Kasumi-1 (cell line): ENCODE measurements at regions not wholly inside any gene's neighbourhood (a gene's known extent, or its start where the extent isn't known, plus 50 kb on each side); places are given as distances from the start of the nearest gene placed in this dataset.
A peak's percentile ranks its signal among the peaks of the same experiment; 100 is the strongest.
"Not testable (repeated sequence)": the region's sequence is repeated elsewhere in the genome, so short reads cannot be mapped to it uniquely, and the experiment has no call there.

Experiments
- DNase-seq, 2 experiments: peaks; one replicate each; lab custom pipeline; 2025; lab: John Stamatoyannopoulos, UW

GRCh38 chr9:86614871-86615849 lies 260.9 kb upstream of the TUT7 start:
- peak; percentile 10 to 42 for DNase-seq

DNA sequence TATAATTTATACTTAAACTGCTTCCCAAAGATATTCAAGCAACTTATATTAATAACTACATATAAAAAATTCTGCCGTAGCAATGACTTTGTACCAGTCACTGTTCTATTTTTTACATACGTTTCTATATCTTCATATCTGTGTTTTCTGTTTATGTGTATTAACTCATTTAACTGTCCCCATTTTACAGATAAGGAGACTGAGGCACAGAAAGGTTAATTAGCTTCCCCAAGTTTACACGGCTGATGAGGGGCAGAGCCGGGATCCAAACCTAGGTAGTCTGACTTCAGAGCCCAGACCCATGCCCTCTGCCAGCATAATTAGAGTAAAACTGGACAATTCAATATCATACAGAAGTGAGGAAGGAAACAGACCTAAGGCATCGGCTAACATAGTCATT lies 259.7 kb upstream of the TUT7 start:
- no peak for DNase-seq

DNA sequence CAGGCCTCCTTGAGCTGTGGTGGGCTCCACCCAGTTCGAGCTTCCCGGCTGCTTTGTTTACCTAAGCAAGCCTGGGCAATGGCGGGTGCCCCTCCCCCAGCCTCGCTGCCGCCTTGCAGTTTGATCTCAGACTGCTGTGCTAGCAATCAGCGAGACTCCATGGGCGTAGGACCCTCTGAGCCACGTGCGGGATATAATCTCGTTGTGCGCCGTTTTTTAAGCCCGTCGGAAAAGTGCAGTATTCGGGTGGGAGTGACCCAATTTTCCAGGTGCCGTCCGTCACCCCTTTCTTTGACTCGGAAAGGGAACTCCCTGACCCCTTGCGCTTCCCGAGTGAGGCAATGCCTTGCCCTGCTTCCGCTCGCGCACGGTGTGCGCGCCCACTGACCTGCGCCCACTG lies 257.3 kb upstream of the TUT7 start:
- DNase-seq, result not testable (repeated sequence)

GRCh38 chr9:86605303-86605702 lies 251.1 kb upstream of the TUT7 start:
- DNase-seq, result no peak

GRCh38 chr9:86604741-86605140 lies 250.5 kb upstream of the TUT7 start:
- DNase-seq, result no peak

- DNase-seq, result no peak
Observed at GRCh38 chr9:86602715-86603114, 248.5 kb upstream of the TUT7 start.

GRCh38 chr9:86601697-86602096 lies 247.5 kb upstream of the TUT7 start:
- no peak for DNase-seq

- DNase-seq, result no peak
Observed at GRCh38 chr9:86600977-86601376, 246.8 kb upstream of the TUT7 start.

GRCh38 chr9:86600291-86600690 lies 246.1 kb upstream of the TUT7 start:
- DNase-seq, result no peak

GRCh38 chr9:86599561-86599960 lies 245.4 kb upstream of the TUT7 start:
- DNase-seq, result no peak

DNA sequence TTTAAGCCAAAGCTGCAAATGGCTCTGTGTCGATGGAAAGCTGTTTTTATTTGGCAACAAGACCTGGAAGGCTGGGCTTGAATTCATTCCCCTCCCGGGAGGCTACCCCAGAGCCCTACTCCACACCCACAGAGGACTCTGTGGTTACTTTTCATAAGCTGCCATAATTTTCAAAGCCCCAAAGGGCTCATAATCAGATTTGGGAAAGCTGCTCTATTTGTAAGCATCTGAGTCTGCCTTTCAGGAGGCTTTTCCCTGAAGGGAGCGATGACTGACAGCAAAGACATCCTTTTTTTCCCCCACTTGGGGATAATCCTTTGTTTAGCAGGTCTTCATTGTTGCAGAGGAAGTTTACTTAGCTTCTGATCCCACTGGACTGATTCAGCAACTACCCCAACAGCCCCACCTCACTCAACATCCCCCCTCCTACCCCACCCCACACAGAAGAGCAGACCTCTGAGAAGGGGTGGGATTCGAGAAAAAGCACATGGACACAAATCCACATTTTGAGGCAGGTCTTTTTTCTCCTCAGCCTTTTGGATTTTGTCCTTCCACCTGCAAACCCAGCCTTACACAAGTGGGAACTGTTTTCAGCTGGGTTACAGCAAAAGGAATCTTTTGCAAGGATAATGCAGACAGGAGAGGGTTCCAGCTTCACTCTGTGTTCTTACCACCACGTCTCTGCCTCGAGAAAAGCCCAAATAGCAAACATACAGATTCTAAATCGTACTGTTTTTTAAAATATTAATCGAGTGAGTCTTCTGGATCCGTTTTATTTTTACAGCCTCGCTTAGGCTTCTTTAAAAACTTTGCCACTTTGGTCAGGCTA lies 244.4 kb upstream of the TUT7 start:
- no peak for DNase-seq

- no peak for DNase-seq
Observed at GRCh38 chr9:86594724-86595123, 240.5 kb upstream of the TUT7 start.

- DNase-seq, result no peak
Observed at GRCh38 chr9:86591472-86591871, 237.3 kb upstream of the TUT7 start.

GRCh38 chr9:86589730-86590129 lies 235.5 kb upstream of the TUT7 start:
- DNase-seq, result no peak

- no peak for DNase-seq
Observed at GRCh38 chr9:86589273-86589672, 235.1 kb upstream of the TUT7 start.

DNA sequence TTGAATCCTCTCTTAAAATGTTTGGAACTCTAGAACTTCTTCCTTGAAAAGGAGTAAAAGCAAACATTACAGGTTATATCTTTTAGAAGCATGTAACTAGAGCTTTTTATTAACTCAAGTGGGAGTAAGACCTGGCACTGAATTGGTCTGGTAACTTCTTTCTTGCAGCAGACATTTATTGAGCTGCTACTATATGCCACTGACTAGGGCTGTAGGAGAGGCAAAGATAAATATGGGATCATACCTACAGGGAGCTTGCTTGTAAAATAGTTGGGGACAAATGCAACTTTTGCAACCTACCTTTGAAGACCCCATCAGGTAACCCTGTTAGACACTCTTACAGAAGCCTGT lies 231.9 kb upstream of the TUT7 start:
- no peak for DNase-seq

GRCh38 chr9:86585422-86586143 lies 231.4 kb upstream of the TUT7 start:
- DNase-seq, result no peak

- DNase-seq, result no peak
Observed at GRCh38 chr9:86580688-86581087, 226.5 kb upstream of the TUT7 start.

DNA sequence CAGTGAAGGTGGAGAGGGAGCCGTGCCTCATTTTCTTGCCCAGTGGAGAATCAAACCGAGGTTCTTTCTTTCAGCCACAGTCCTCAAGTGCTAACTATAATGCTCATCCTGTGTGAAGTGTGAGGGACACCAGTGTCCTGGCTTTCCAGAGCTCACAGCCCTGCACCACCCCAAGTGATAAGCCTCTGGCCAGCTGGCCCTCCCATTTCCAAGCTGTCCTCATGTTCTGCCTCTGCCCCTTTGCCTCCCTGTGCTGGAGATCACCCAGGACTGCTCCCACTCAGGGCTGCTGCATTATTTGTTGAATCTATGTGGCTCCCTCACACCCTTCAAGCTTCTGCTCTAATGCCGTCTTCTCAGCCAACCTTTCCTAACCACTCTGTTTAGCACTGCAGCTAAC lies 224.5 kb upstream of the TUT7 start:
- DNase-seq, result no peak

- no peak for DNase-seq
Observed at GRCh38 chr9:86577420-86578333, 223.5 kb upstream of the TUT7 start.

GRCh38 chr9:86575825-86576525 lies 221.8 kb upstream of the TUT7 start:
- no peak for DNase-seq
